Activated CD4-positive, alpha-beta T cell treated with anti-CD3 and anti-CD28 coated beads for 36 hours (primary cell): ENCODE measurements at regions not wholly inside any gene's neighbourhood (a gene's known extent, or its start where the extent isn't known, plus 50 kb on each side); places are given as distances from the start of the nearest gene placed in this dataset.
"Not testable (repeated sequence)": the region's sequence is repeated elsewhere in the genome, so short reads cannot be mapped to it uniquely, and the experiment has no call there.

Experiments
- ATAC-seq: fragments of 200-7000 bp; cut with Tn5 transposase; one replicate; pipeline ENCODE4 v1.10.0; 2021; ENCODE audit warnings: mild to moderate bottlenecking, moderate library complexity
- CTCF ChIA-PET: fragments of 350-600 bp; sonication (Branson Sonifier 250); formaldehyde crosslinking; loops from one replicate; lab custom pipeline; 2021; ENCODE audit warnings: antibody characterized with exemption; lab: Charles Lee
- POLR2A ChIA-PET: fragments of 350-600 bp; sonication (Branson Sonifier 250); formaldehyde crosslinking; loops from one replicate; lab custom pipeline; 2021; ENCODE audit warnings: antibody characterized with exemption, inconsistent platforms; lab: Charles Lee
- DNase-seq: peaks from one replicate; pipeline ENCODE4 v3.0.0-alpha.2; 2020
- H3K27ac Mint-ChIP-seq: one replicate; pipeline ENCODE4 v1.8.0; 2021; ENCODE audit warnings: mixed read lengths
- H3K27me3 Mint-ChIP-seq: one replicate; pipeline ENCODE4 v1.8.0; 2021; ENCODE audit warnings: mixed read lengths
- H3K36me3 Mint-ChIP-seq: one replicate; pipeline ENCODE4 v1.8.0; 2021; ENCODE audit warnings: low read depth, mixed read lengths
- H3K4me1 Mint-ChIP-seq: one replicate; pipeline ENCODE4 v1.8.0; 2021; ENCODE audit warnings: mixed read lengths
- H3K4me3 Mint-ChIP-seq: one replicate; pipeline ENCODE4 v1.8.0; 2021; ENCODE audit warnings: mild to moderate bottlenecking, moderate library complexity, mixed read lengths
- H3K9me3 Mint-ChIP-seq: one replicate; pipeline ENCODE4 v1.8.0; 2021; ENCODE audit warnings: low read depth, mixed read lengths
- intact Hi-C, 2 experiments: fragments of 100-400 bp; cut with DNase I in 1 of 2; cut with micrococcal nuclease in 1 of 2; formaldehyde crosslinking; loops; one replicate each; pipeline versions ENCODE4 v1.14.2 to v1.15.1; 2022 to 2024; cut with DNase I, micrococcal nuclease

DNA sequence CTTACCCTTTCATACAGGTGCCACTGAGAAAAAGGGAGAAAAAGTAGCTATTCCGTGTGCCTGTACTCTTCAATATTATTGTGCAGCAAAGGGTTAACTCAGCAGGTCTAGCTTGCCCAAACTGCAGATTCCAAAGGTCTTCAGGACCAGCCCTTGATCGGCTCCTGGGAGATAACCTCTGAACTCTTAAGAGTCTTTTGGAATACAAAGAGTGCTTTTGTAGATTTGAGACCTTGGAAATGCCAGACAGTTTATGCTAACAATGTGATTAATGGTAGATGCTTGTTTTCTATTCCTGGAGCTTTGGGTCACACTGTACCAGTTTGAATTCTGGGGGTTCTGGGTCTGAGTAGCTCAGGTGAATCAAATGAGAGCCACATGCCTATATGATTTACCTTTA is 844.7 kb upstream of the MIR17HG start:
- no peak overlapping the region for H3K27ac Mint-ChIP-seq
- H3K4me1 Mint-ChIP-seq, result no peaks in the 10 kb centered on the region
- intact Hi-C loops, result no loop called here
- ChIA-PET CTCF (no interaction called here), POLR2A (no interaction called here)
- H3K36me3 Mint-ChIP-seq, result no peaks in the 10 kb centered on the region
- H3K4me3 Mint-ChIP-seq, result no peak overlapping the region
- H3K9me3 Mint-ChIP-seq, result peaks cover 9% of the 10 kb centered on the region
- DNase-seq (no peak), ATAC-seq (no peak)
- no peaks in the 10 kb centered on the region for H3K27me3 Mint-ChIP-seq

DNA sequence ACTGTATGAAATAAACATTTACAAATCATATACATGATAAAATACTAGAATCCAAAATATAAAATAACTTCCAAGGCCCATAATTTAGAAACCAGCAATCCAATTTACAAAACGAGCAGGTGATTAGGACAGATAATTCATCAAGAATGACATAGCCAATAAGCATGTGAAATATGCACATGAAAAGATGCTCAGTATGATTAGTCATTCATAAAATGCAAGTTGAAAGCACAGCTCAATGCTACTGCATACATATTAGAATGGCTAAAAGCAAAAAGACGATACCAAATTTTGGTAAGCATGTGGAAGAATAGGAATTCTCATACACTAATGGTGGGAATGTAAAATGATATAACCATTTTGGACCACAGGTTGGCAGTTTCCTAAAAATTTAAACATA is 837.2 kb upstream of the MIR17HG start:
- DNase-seq (no peak), ATAC-seq (no peak)
- Mint-ChIP-seq H3K27me3 (no peaks in the 10 kb centered on the region), H3K4me3 (no peak overlapping the region), H3K9me3 (peaks cover 6% of the 10 kb centered on the region), H3K27ac (no peak overlapping the region), H3K36me3 (no peaks in the 10 kb centered on the region), H3K4me1 (no peaks in the 10 kb centered on the region)
- ChIA-PET CTCF (no interaction called here), POLR2A (no interaction called here)
- intact Hi-C loops, result no loop called here

DNA sequence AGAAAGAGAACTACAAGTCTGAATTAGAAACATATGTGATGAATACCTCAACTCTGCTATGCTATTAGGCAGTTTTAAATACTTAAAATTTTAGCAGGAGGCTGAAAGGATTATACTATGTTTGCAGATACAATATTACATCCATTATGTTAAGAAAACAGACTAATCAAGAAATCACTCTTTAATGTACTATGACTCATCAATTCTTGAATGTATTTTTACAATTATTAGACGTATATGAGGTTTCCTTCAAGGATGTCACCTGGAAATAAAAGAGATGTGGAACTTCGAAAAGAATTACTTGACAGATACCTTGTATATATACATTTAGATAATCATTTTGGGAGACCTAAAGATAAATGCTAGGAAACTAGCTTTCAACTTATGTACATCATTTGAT is 835.6 kb upstream of the MIR17HG start:
- ATAC-seq, result no peak
- no peaks in the 10 kb centered on the region for H3K4me1 Mint-ChIP-seq
- H3K9me3 Mint-ChIP-seq, result peaks cover 2% of the 10 kb centered on the region
- POLR2A ChIA-PET, result no interaction called here
- no peak overlapping the region for H3K27ac Mint-ChIP-seq
- H3K27me3 Mint-ChIP-seq, result no peaks in the 10 kb centered on the region
- intact Hi-C loops, result no loop called here
- no peaks in the 10 kb centered on the region for H3K36me3 Mint-ChIP-seq
- CTCF ChIA-PET, result interaction anchor here (0.5 kb wide), 1 partner anchor 88 kb away, joined by 3 read pairs; no protein-coding TSS in a partner anchor
- H3K4me3 Mint-ChIP-seq, result no peak overlapping the region
- no peak for DNase-seq

DNA sequence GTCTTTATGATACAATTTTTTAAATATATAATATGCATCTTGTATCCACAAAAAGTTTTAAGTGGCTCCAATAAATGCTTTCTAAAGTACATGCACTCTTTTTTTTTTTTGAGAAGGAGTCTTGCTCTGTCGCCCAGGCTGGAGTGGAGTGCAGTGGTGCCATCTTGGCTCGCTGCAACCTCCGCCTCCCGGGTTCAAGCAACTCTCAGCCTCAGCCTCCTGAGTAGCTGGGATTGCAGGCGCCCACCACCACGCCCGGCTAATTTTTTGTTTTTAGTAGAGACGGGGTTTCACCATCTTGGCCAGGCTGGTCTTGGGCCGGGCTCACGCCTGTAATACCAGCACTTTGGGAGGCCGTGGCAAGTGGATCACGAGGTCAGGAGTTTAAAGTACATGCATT is 832.8 kb upstream of the MIR17HG start:
- H3K4me3 Mint-ChIP-seq, H3K9me3 Mint-ChIP-seq, H3K27me3 Mint-ChIP-seq, CTCF ChIA-PET, H3K36me3 Mint-ChIP-seq, DNase-seq, H3K4me1 Mint-ChIP-seq, POLR2A ChIA-PET, ATAC-seq, intact Hi-C loops, H3K27ac Mint-ChIP-seq: not testable (repeated sequence)

GRCh38 chr13:90518417-90518816 is 829.1 kb upstream of the MIR17HG start:
- no peaks in the 10 kb centered on the region for H3K27me3 Mint-ChIP-seq

DNA sequence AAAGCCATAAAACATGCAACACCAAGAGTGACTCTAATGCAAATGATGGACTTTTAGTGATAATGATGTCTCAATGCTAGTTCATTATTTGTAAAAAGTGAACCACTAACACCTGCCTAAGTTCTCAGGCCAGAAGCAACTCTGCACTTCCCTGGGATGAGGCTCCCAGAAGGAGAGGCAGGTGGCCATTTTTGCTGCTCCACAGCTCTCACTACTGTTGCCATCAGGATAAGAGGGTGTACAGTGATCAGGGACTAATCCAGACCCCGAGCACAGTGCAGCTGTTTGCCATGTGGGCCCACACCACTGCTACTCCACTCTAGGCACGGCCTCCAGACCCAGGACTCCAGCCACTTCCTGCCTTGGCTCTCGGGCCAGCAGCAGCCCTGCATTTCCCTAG is 828.3 kb upstream of the MIR17HG start:
- peaks cover 17% of the 10 kb centered on the region for H3K9me3 Mint-ChIP-seq
- DNase-seq, result no peak
- H3K27ac Mint-ChIP-seq, result no peak overlapping the region
- H3K4me3 Mint-ChIP-seq, result no peak overlapping the region
- ChIA-PET POLR2A (no interaction called here), CTCF (no interaction called here)
- H3K36me3 Mint-ChIP-seq, result no peaks in the 10 kb centered on the region
- intact Hi-C loops, result no loop called here
- no peaks in the 10 kb centered on the region for H3K27me3 Mint-ChIP-seq
- H3K4me1 Mint-ChIP-seq, result no peaks in the 10 kb centered on the region
- ATAC-seq, result no peak

More at GRCh38 chr13:90518417-90518816, 829.1 kb upstream of the MIR17HG start:
- no peak overlapping the region for H3K4me3 Mint-ChIP-seq
- H3K27ac Mint-ChIP-seq, result no peak overlapping the region
- intact Hi-C loops, result no loop called here
- ChIA-PET POLR2A (no interaction called here), CTCF (no interaction called here)
- H3K36me3 Mint-ChIP-seq, result no peaks in the 10 kb centered on the region
- ATAC-seq (no peak), DNase-seq (no peak)
- H3K9me3 Mint-ChIP-seq, result peaks cover 12% of the 10 kb centered on the region
- no peaks in the 10 kb centered on the region for H3K4me1 Mint-ChIP-seq

DNA sequence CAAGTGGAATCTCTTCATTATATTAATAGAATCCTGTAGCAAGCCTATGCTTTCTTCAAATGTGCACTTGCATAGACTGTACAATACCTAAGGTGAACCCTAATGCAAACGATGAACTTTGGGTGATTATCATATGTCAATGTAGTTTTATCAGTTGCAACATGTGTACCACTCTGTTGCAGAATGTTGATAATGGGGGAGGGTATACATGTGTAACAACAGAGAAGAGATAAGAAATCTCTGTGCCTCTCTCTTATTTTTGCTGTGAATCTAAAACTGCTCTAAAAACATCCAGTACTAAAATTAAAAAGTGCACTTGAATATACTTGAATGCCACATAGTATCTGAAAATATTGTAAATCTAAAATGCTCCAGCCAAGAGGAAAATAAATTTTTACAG is 820.8 kb upstream of the MIR17HG start:
- H3K27me3 Mint-ChIP-seq, result no peaks in the 10 kb centered on the region
- no peaks in the 10 kb centered on the region for H3K4me1 Mint-ChIP-seq
- no peaks in the 10 kb centered on the region for H3K36me3 Mint-ChIP-seq
- intact Hi-C loops, result no loop called here
- no peak overlapping the region for H3K27ac Mint-ChIP-seq
- POLR2A ChIA-PET, result no interaction called here
- peaks cover 11% of the 10 kb centered on the region for H3K9me3 Mint-ChIP-seq
- ATAC-seq (no peak), DNase-seq (no peak)
- H3K4me3 Mint-ChIP-seq, result no peak overlapping the region
- CTCF ChIA-PET, result no interaction called here

DNA sequence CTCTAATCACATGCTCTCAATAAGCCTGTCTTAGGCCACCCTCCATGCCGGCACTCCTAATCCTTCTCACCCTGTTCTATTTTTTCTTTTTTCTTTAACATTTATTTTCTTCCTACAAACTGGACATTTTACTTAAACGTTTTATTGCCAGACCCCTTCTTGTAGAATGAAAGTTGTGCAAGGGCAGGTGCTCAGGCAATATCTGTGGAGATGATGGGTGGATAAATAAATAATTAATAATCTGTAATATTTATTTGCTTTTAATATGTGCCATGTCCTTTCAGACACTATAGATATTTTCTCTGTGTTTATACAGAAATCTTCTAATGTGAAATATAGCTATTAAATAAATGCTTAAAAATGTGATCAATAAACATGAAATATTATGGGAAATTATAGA is 815.7 kb upstream of the MIR17HG start:
- H3K27ac Mint-ChIP-seq, result no peak overlapping the region
- ATAC-seq (no peak), DNase-seq (no peak)
- H3K9me3 Mint-ChIP-seq, result no peaks in the 10 kb centered on the region
- POLR2A ChIA-PET, result no interaction called here
- no peaks in the 10 kb centered on the region for H3K27me3 Mint-ChIP-seq
- H3K4me3 Mint-ChIP-seq, result no peak overlapping the region
- CTCF ChIA-PET, result no interaction called here
- no peaks in the 10 kb centered on the region for H3K36me3 Mint-ChIP-seq
- intact Hi-C loops, result no loop called here
- no peaks in the 10 kb centered on the region for H3K4me1 Mint-ChIP-seq

GRCh38 chr13:90532861-90533492 is 814.5 kb upstream of the MIR17HG start:
- intact Hi-C loops, result no loop called here
- no peak overlapping the region for H3K4me3 Mint-ChIP-seq
- H3K4me1 Mint-ChIP-seq, result no peaks in the 10 kb centered on the region
- DNase-seq (no peak), ATAC-seq (no peak)
- no peaks in the 10 kb centered on the region for H3K9me3 Mint-ChIP-seq
- no peaks in the 10 kb centered on the region for H3K27me3 Mint-ChIP-seq
- H3K27ac Mint-ChIP-seq, result no peak overlapping the region
- POLR2A ChIA-PET, result no interaction called here
- CTCF ChIA-PET, result no interaction called here
- H3K36me3 Mint-ChIP-seq, result no peaks in the 10 kb centered on the region

- ChIA-PET POLR2A (no interaction called here), CTCF (no interaction called here)
- Mint-ChIP-seq H3K36me3 (no peaks in the 10 kb centered on the region), H3K27ac (no peak overlapping the region), H3K4me1 (no peaks in the 10 kb centered on the region), H3K9me3 (no peaks in the 10 kb centered on the region), H3K4me3 (no peak overlapping the region), H3K27me3 (no peaks in the 10 kb centered on the region)
- ATAC-seq (no peak), DNase-seq (no peak)
- intact Hi-C loops, result no loop called here
Observed at GRCh38 chr13:90533866-90534265, 813.6 kb upstream of the MIR17HG start.

DNA sequence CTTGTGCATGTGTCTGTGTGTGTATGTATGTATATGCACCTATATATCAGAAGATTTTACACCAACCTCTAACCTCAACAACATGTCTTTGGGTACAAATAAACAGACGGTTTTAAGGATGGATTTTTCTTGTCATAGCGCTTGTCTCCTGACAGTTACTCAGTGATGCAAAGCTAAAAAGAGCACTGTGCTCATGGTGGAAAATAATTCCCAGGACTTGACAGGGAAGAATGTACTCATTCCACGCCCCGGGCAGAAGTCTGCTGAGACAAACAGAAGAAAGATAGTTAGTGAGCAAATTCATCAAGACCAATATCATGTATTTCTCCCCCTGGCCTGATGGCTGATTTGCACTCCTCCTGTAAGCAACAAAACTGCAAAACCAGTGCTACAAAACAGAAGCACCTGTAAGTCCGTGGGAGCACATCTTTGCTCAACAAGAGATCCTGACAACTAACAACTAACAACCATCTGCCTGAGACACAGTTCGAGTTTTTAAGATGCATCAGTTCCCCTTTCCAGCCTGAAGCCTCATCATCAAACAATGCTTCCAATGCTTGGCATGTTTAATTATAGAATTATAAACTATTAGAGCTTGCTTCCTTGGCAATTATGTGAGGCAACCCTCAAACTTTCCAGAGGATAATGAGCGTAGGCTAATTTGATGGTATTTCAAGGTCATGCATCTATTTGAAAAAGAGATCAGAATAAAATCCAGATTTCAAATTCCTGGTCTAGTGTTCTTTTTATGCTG is 812.7 kb upstream of the MIR17HG start:
- no peak for DNase-seq
- Mint-ChIP-seq H3K4me3 (no peak overlapping the region), H3K36me3 (no peaks in the 10 kb centered on the region), H3K27ac (no peak overlapping the region), H3K27me3 (no peaks in the 10 kb centered on the region), H3K9me3 (peaks cover 1% of the 10 kb centered on the region), H3K4me1 (no peaks in the 10 kb centered on the region)
- intact Hi-C loops, result no loop called here
- CTCF ChIA-PET, result no interaction called here
- POLR2A ChIA-PET, result no interaction called here
- no peak for ATAC-seq

GRCh38 chr13:90535421-90535820 is 812.1 kb upstream of the MIR17HG start:
- Mint-ChIP-seq H3K4me1 (no peaks in the 10 kb centered on the region), H3K27me3 (no peaks in the 10 kb centered on the region), H3K27ac (no peak overlapping the region), H3K4me3 (no peak overlapping the region), H3K9me3 (peaks cover 6% of the 10 kb centered on the region), H3K36me3 (no peaks in the 10 kb centered on the region)
- DNase-seq (no peak), ATAC-seq (no peak)
- ChIA-PET POLR2A (no interaction called here), CTCF (no interaction called here)
- intact Hi-C loops, result no loop called here
